GM23338 (cell line): ENCODE measurements at regions not wholly inside any gene's neighbourhood (a gene's known extent, or its start where the extent isn't known, plus 50 kb on each side); places are given as distances from the start of the nearest gene placed in this dataset.

Experiments
- ATAC-seq: fragments of 200-7000 bp; cut with Tn5 transposase; 3 replicates; pipeline ENCODE4 v1.9.1; 2020
- DNase-seq: peaks from one replicate; pipeline ENCODE4 v3.0.0-alpha.2; 2015; ENCODE audit warnings: low spot score
- H2AFZ ChIP-seq: fragments of 200-600 bp; sonication (generic); 2 replicates; pipeline ENCODE4 v1.8.0; 2016; ENCODE audit warnings: antibody characterized with exemption, mild to moderate bottlenecking, moderate library complexity
- H3F3A ChIP-seq: fragments of 200-600 bp; sonication (generic); replicated peaks from 2 replicates; pipeline ENCODE4 v1.8.0; 2017; ENCODE audit warnings: antibody characterized with exemption, mixed run types, low read depth
- H3K27ac ChIP-seq: fragments of 200-600 bp; sonication (generic); 2 replicates; pipeline ENCODE4 v1.6.1; 2016; ENCODE audit warnings: low read depth
- H3K27me3 ChIP-seq: fragments of 200-600 bp; sonication (generic); 2 replicates; pipeline ENCODE4 v1.8.0; 2016; ENCODE audit warnings: mild to moderate bottlenecking, mixed run types, moderate library complexity; ENCODE audit not compliant: insufficient read depth
- H3K36me3 ChIP-seq: fragments of 200-600 bp; sonication (generic); 2 replicates; pipeline ENCODE4 v1.8.0; 2016; ENCODE audit warnings: mild to moderate bottlenecking; ENCODE audit not compliant: insufficient read depth
- H3K4me1 ChIP-seq: fragments of 200-600 bp; sonication (generic); 2 replicates; pipeline ENCODE4 v1.8.0; 2016; ENCODE audit warnings: mild to moderate bottlenecking, moderate library complexity; ENCODE audit not compliant: insufficient read depth
- H3K4me2 ChIP-seq: fragments of 200-600 bp; sonication (generic); 2 replicates; pipeline ENCODE4 v1.7.1; 2017; ENCODE audit warnings: mixed run types
- H3K4me3 ChIP-seq: fragments of 200-600 bp; sonication (generic); 2 replicates; pipeline ENCODE4 v1.6.1; 2016; ENCODE audit warnings: mixed run types
- H3K79me2 ChIP-seq: fragments of 200-600 bp; sonication (generic); replicated peaks from 2 replicates; pipeline ENCODE4 v1.8.0; 2017; ENCODE audit warnings: mild to moderate bottlenecking; ENCODE audit not compliant: insufficient read depth
- H3K9me2 ChIP-seq: fragments of 200-600 bp; sonication (generic); 2 replicates; pipeline ENCODE4 v1.8.0; 2017; ENCODE audit not compliant: insufficient read depth
- H4K20me1 ChIP-seq: fragments of 200-600 bp; sonication (generic); replicated peaks from 2 replicates; pipeline ENCODE4 v1.8.0; 2017; ENCODE audit warnings: mild to moderate bottlenecking; ENCODE audit not compliant: insufficient read depth
- H3K27ac Mint-ChIP-seq: 2 replicates; pipeline ENCODE4 v1.8.0; 2020; ENCODE audit warnings: inconsistent platforms, mild to moderate bottlenecking, moderate library complexity, mixed read lengths
- H3K27me3 Mint-ChIP-seq: 3 replicates; pipeline ENCODE4 v1.8.0; 2022; ENCODE audit warnings: low read depth, mild to moderate bottlenecking, moderate library complexity, mixed read lengths, inconsistent platforms; ENCODE audit not compliant: insufficient read depth, poor library complexity
- H3K36me3 Mint-ChIP-seq: 3 replicates; pipeline ENCODE4 v1.8.0; 2021; ENCODE audit warnings: low read depth, mild to moderate bottlenecking, inconsistent platforms, moderate library complexity, mixed read lengths
- H3K4me1 Mint-ChIP-seq: 3 replicates; pipeline ENCODE4 v1.8.0; 2020; ENCODE audit warnings: mild to moderate bottlenecking, inconsistent platforms, mixed read lengths
- H3K4me3 Mint-ChIP-seq: 3 replicates; pipeline ENCODE4 v1.8.0; 2021; ENCODE audit warnings: moderate library complexity, mild to moderate bottlenecking, inconsistent platforms, mixed read lengths
- H3K9me3 Mint-ChIP-seq: 3 replicates; pipeline ENCODE4 v1.8.0; 2020; ENCODE audit warnings: moderate library complexity, mild to moderate bottlenecking, inconsistent platforms, mixed read lengths
- CREB1 ChIP-seq: fragments of 250-450 bp; sonication (Bioruptor Pico); IDR thresholded peaks from 2 replicates; pipeline ENCODE4 v1.5.0; 2020; ENCODE audit warnings: low read depth, mild to moderate bottlenecking, moderate library complexity
- ETS1 ChIP-seq: IDR thresholded peaks from 2 replicates; pipeline ENCODE4 v1.6.1; 2016; ENCODE audit warnings: antibody characterized with exemption
- EZH2 ChIP-seq: fragments of 200-600 bp; sonication (generic); IDR thresholded peaks from one replicate; pipeline ENCODE4 v1.8.0; 2017; ENCODE audit warnings: antibody characterized with exemption, mild to moderate bottlenecking, low read depth; ENCODE audit not compliant: unreplicated experiment
- EZH2phosphoT487 ChIP-seq: fragments of 200-600 bp; sonication (generic); IDR thresholded peaks from one replicate; pipeline ENCODE4 v1.8.1; 2018; ENCODE audit warnings: antibody characterized with exemption; ENCODE audit not compliant: unreplicated experiment
- JUNB ChIP-seq: IDR thresholded peaks from one replicate; pipeline ENCODE4 v1.6.1; 2016; ENCODE audit warnings: antibody characterized with exemption; ENCODE audit not compliant: unreplicated experiment
- NANOG ChIP-seq: IDR thresholded peaks from 2 replicates; pipeline ENCODE4 v1.6.1; 2016; ENCODE audit warnings: antibody characterized with exemption, borderline replicate concordance
- REST ChIP-seq: IDR thresholded peaks from one replicate; pipeline ENCODE4 v1.6.1; 2018; ENCODE audit warnings: antibody characterized with exemption; ENCODE audit not compliant: unreplicated experiment
- ZNF462 ChIP-seq: fragments of 250-450 bp; sonication (Bioruptor Pico); IDR thresholded peaks from 2 replicates; pipeline ENCODE4 v1.5.0; 2020; ENCODE audit warnings: mild to moderate bottlenecking, moderate library complexity

GRCh38 chr20:63081831-63082230, 75.1 kb upstream of the BHLHE23 start (continued):
- TF ChIP-seq ZNF462 (CRISPR knock-in tag) = no peak
- no peak for TF ChIP-seq EZH2phosphoT487
- no peak for TF ChIP-seq REST
- TF ChIP-seq NANOG = no peak

GRCh38 chr20:63081351-63081750, 74.6 kb upstream of the BHLHE23 start:
- H3K9me3 Mint-ChIP-seq = peaks cover 10% of the 10 kb centered on the region; the same call in 2 of the 3 replicates
- H3K27me3 ChIP-seq = no peaks in the 10 kb centered on the region
- peaks cover 15% of the 10 kb centered on the region for H3K27me3 Mint-ChIP-seq

More at GRCh38 chr20:63081351-63081750, 74.6 kb upstream of the BHLHE23 start:
- H3F3A ChIP-seq = no peaks in the 10 kb centered on the region
- no peaks in the 10 kb centered on the region for H3K9me2 ChIP-seq
- TF ChIP-seq CREB1 (no peak), ETS1 (no peak), JUNB (no peak), NANOG (no peak), EZH2 (no peak)
- H3K27ac ChIP-seq = no peak overlapping the region
- H2AFZ ChIP-seq = no peak overlapping the region
- no peak for ATAC-seq
- no peak overlapping the region for H3K4me3 Mint-ChIP-seq
- peaks cover 6% of the 10 kb centered on the region; the same call in 1 of the 3 replicates for H3K4me1 Mint-ChIP-seq
- no peak overlapping the region for H3K4me2 ChIP-seq
- H3K79me2 ChIP-seq = no peaks in the 10 kb centered on the region
- H3K27ac Mint-ChIP-seq = no peak overlapping the region
- no peaks in the 10 kb centered on the region for H3K36me3 Mint-ChIP-seq
- no peaks in the 10 kb centered on the region for H3K36me3 ChIP-seq
- H3K4me3 ChIP-seq = no peak overlapping the region
- no peaks in the 10 kb centered on the region; the same call in 1 of the 2 replicates for H3K4me1 ChIP-seq
- no peak for DNase-seq
- 0 out of 2 replicates have a peak, but pooled peaks cover 4% of the 10 kb centered on the region for H4K20me1 ChIP-seq
